ENCODE measurements at regions not wholly inside any gene's neighbourhood (a gene's known extent, or its start where the extent isn't known, plus 50 kb on each side); places are given as distances from the start of the nearest gene placed in this dataset.
"Not testable (repeated sequence)": the region's sequence is repeated elsewhere in the genome, so short reads cannot be mapped to it uniquely, and the experiment has no call there.

GRCh38 chr20:26252311-26252975, 555.8 kb upstream of the ZNF337 start:
- not testable (repeated sequence) for H3K36me3 Mint-ChIP-seq (ENCODE audit: low read depth); H3K4me1 Mint-ChIP-seq (ENCODE audit: low read depth); H3K27ac Mint-ChIP-seq; H3K27me3 Mint-ChIP-seq (ENCODE audit: low read depth); H3K4me3 Mint-ChIP-seq
- peaks cover 28% of the 10 kb centered on the region for H3K9me3 Mint-ChIP-seq

GRCh38 chr20:26251376-26251775, 554.7 kb upstream of the ZNF337 start:
- H3K36me3 Mint-ChIP-seq (ENCODE audit: low read depth); H3K4me3 Mint-ChIP-seq; H3K4me1 Mint-ChIP-seq (ENCODE audit: low read depth); H3K27me3 Mint-ChIP-seq (ENCODE audit: low read depth); H3K27ac Mint-ChIP-seq: not testable (repeated sequence)
- peaks cover 25% of the 10 kb centered on the region for H3K9me3 Mint-ChIP-seq

- H3K36me3 Mint-ChIP-seq (ENCODE audit: low read depth); H3K27me3 Mint-ChIP-seq (ENCODE audit: low read depth); H3K4me3 Mint-ChIP-seq; H3K4me1 Mint-ChIP-seq (ENCODE audit: low read depth); H3K27ac Mint-ChIP-seq: not testable (repeated sequence)
- peaks cover 16% of the 10 kb centered on the region for H3K9me3 Mint-ChIP-seq
These were observed 553.8 kb upstream of the ZNF337 start for GRCh38 chr20:26250249-26251114.

GRCh38 chr20:26243731-26244130, 547.1 kb upstream of the ZNF337 start:
- H3K27me3 Mint-ChIP-seq (ENCODE audit: low read depth) = no peaks in the 10 kb centered on the region
- no peaks in the 10 kb centered on the region for H3K4me1 Mint-ChIP-seq (ENCODE audit: low read depth)
- peaks cover 4% of the 10 kb centered on the region for H3K36me3 Mint-ChIP-seq (ENCODE audit: low read depth)
- H3K4me3 Mint-ChIP-seq = no peak overlapping the region
- H3K27ac Mint-ChIP-seq = no peak overlapping the region
- H3K9me3 Mint-ChIP-seq = peaks cover 31% of the 10 kb centered on the region

- H3K27ac Mint-ChIP-seq; H3K36me3 Mint-ChIP-seq (ENCODE audit: low read depth); H3K4me1 Mint-ChIP-seq (ENCODE audit: low read depth); H3K27me3 Mint-ChIP-seq (ENCODE audit: low read depth); H3K4me3 Mint-ChIP-seq; H3K9me3 Mint-ChIP-seq: not testable (repeated sequence)
These were observed 524.0 kb upstream of the ZNF337 start for GRCh38 chr20:26220609-26221008.

- not testable (repeated sequence) for H3K27me3 Mint-ChIP-seq (ENCODE audit: low read depth); H3K4me3 Mint-ChIP-seq; H3K27ac Mint-ChIP-seq; H3K36me3 Mint-ChIP-seq (ENCODE audit: low read depth); H3K9me3 Mint-ChIP-seq; H3K4me1 Mint-ChIP-seq (ENCODE audit: low read depth)
These were observed 522.9 kb upstream of the ZNF337 start for GRCh38 chr20:26219546-26219945.

- no peaks in the 10 kb centered on the region for H3K27me3 Mint-ChIP-seq (ENCODE audit: low read depth)
- H3K27ac Mint-ChIP-seq = no peak overlapping the region
- H3K36me3 Mint-ChIP-seq (ENCODE audit: low read depth) = no peaks in the 10 kb centered on the region
- no peak overlapping the region for H3K4me3 Mint-ChIP-seq
- no peaks in the 10 kb centered on the region for H3K4me1 Mint-ChIP-seq (ENCODE audit: low read depth)
- peaks cover 4% of the 10 kb centered on the region for H3K9me3 Mint-ChIP-seq
These were observed 521.6 kb upstream of the ZNF337 start for GRCh38 chr20:26218301-26218700.

- Mint-ChIP-seq H3K27ac (no peak overlapping the region), H3K4me1 (ENCODE audit: low read depth) (no peaks in the 10 kb centered on the region), H3K27me3 (ENCODE audit: low read depth) (no peaks in the 10 kb centered on the region), H3K4me3 (no peak overlapping the region), H3K36me3 (ENCODE audit: low read depth) (no peaks in the 10 kb centered on the region), H3K9me3 (no peaks in the 10 kb centered on the region)
These were observed 519.4 kb upstream of the ZNF337 start for GRCh38 chr20:26216025-26216424.

- H3K4me1 Mint-ChIP-seq (ENCODE audit: low read depth) = no peaks in the 10 kb centered on the region
- H3K4me3 Mint-ChIP-seq = no peak overlapping the region
- H3K27me3 Mint-ChIP-seq (ENCODE audit: low read depth) = peaks cover 5% of the 10 kb centered on the region
- H3K27ac Mint-ChIP-seq = no peak overlapping the region
- no peaks in the 10 kb centered on the region for H3K9me3 Mint-ChIP-seq
- H3K36me3 Mint-ChIP-seq (ENCODE audit: low read depth) = no peaks in the 10 kb centered on the region
These were observed 518.3 kb upstream of the ZNF337 start for GRCh38 chr20:26214991-26215390.

- Mint-ChIP-seq H3K4me1 (ENCODE audit: low read depth) (peaks cover 4% of the 10 kb centered on the region), H3K27me3 (ENCODE audit: low read depth) (peaks cover 22% of the 10 kb centered on the region), H3K4me3 (peak overlapping the region; percentile 46), H3K9me3 (no peaks in the 10 kb centered on the region), H3K27ac (no peak overlapping the region), H3K36me3 (ENCODE audit: low read depth) (peaks cover 3% of the 10 kb centered on the region)
These were observed 512.7 kb upstream of the ZNF337 start for GRCh38 chr20:26209171-26209941.

- peaks cover 22% of the 10 kb centered on the region for H3K27me3 Mint-ChIP-seq (ENCODE audit: low read depth)
- H3K27ac Mint-ChIP-seq = no peak overlapping the region
- no peak overlapping the region for H3K4me3 Mint-ChIP-seq
- H3K4me1 Mint-ChIP-seq (ENCODE audit: low read depth) = peaks cover 4% of the 10 kb centered on the region
- H3K36me3 Mint-ChIP-seq (ENCODE audit: low read depth) = peaks cover 3% of the 10 kb centered on the region
- peaks cover under 1% of the 10 kb centered on the region for H3K9me3 Mint-ChIP-seq
These were observed 511.8 kb upstream of the ZNF337 start for GRCh38 chr20:26208296-26209091.

GRCh38 chr20:26207967-26208295, 511.3 kb upstream of the ZNF337 start:
- H3K4me3 Mint-ChIP-seq = peak overlapping the region; percentile 64
- H3K9me3 Mint-ChIP-seq; H3K36me3 Mint-ChIP-seq (ENCODE audit: low read depth); H3K4me1 Mint-ChIP-seq (ENCODE audit: low read depth): not testable (repeated sequence)
- H3K27ac Mint-ChIP-seq = peak overlapping the region; percentile 61
- H3K27me3 Mint-ChIP-seq (ENCODE audit: low read depth) = peaks cover 22% of the 10 kb centered on the region

GRCh38 chr20:26207237-26207966, 510.7 kb upstream of the ZNF337 start:
- H3K4me1 Mint-ChIP-seq (ENCODE audit: low read depth) = peaks cover 4% of the 10 kb centered on the region
- peak overlapping the region; percentile 61 for H3K27ac Mint-ChIP-seq
- H3K27me3 Mint-ChIP-seq (ENCODE audit: low read depth) = peaks cover 22% of the 10 kb centered on the region
- peak overlapping the region; percentile 64 for H3K4me3 Mint-ChIP-seq
- H3K9me3 Mint-ChIP-seq = peaks cover 11% of the 10 kb centered on the region
- peaks cover 3% of the 10 kb centered on the region for H3K36me3 Mint-ChIP-seq (ENCODE audit: low read depth)

GRCh38 chr20:26205350-26205749, 508.7 kb upstream of the ZNF337 start:
- Mint-ChIP-seq H3K4me1 (ENCODE audit: low read depth) (peaks cover 4% of the 10 kb centered on the region), H3K27ac (no peak overlapping the region), H3K9me3 (peaks cover 26% of the 10 kb centered on the region), H3K27me3 (ENCODE audit: low read depth) (peaks cover 21% of the 10 kb centered on the region), H3K36me3 (ENCODE audit: low read depth) (peaks cover 4% of the 10 kb centered on the region), H3K4me3 (no peak overlapping the region)

Measured in T-helper 1 cell treated with Interleukin-12 subunit alpha and Interleukin-12 subunit beta and Interleukin-4 antibody, amounts not matched to agents 30 μg/mL and 1 μg/mL, for 36 hours (primary cell).